ENCODE measurements at regions not wholly inside any gene's neighbourhood (a gene's known extent, or its start where the extent isn't known, plus 50 kb on each side); places are given as distances from the start of the nearest gene placed in this dataset.

GRCh38 chr10:78386509-78386908 lies 352.8 kb downstream of the RPS24 start:
- no peak for TF ChIP-seq CTCF (IDR thresholded peaks at IDR 0.05 in 4 of 5, conservative IDR thresholded peaks at IDR 0.05 in 1 of 5)
- TF ChIP-seq POLR2A (IDR thresholded peaks at IDR 0.05), result no peak

Data from gastrocnemius medialis (tissue), 4 donors.